Neural cell (in vitro differentiated cells): ENCODE measurements at regions not wholly inside any gene's neighbourhood (a gene's known extent, or its start where the extent isn't known, plus 50 kb on each side); places are given as distances from the start of the nearest gene placed in this dataset.

Source experiments
- H2AFZ ChIP-seq: fragments of 200-600, 300-800 bp; sonication (generic), shearing (Covaris generic); 2 replicates; pipeline ENCODE4 v1.6.0; 2014; ENCODE audit warnings: low read depth, mild to moderate bottlenecking, antibody characterized with exemption, low read length, moderate library complexity
- H3F3A ChIP-seq: fragments of 200-600 bp; shearing (Covaris generic); 2 replicates; pipeline ENCODE4 v1.6.1; 2016; ENCODE audit warnings: mild to moderate bottlenecking, moderate library complexity, mixed read lengths, antibody characterized with exemption, low read length; ENCODE audit not compliant: insufficient read depth, poor library complexity, severe bottlenecking
- H3K27ac ChIP-seq: fragments of 200-600, 300-800 bp; sonication (generic), shearing (Covaris generic); 2 replicates; pipeline ENCODE4 v1.5.1; 2014; ENCODE audit warnings: mild to moderate bottlenecking, low read length, moderate library complexity
- H3K27me3 ChIP-seq: fragments of 300-800, 200-600 bp; sonication (generic), shearing (Covaris generic); 2 replicates; pipeline ENCODE4 v1.6.0; 2014; ENCODE audit warnings: mild to moderate bottlenecking, low read depth, low read length, moderate library complexity; ENCODE audit not compliant: insufficient read depth
- H3K36me3 ChIP-seq: fragments of 300-800, 200-600 bp; sonication (generic), shearing (Covaris generic); 2 replicates; pipeline ENCODE4 v1.5.1; 2014; ENCODE audit warnings: mild to moderate bottlenecking, antibody characterized with exemption, low read length, moderate library complexity; ENCODE audit not compliant: insufficient read depth
- H3K4me2 ChIP-seq: fragments of 300-800, 200-600 bp; sonication (generic), shearing (Covaris generic); 2 replicates; pipeline ENCODE4 v1.6.0; 2014; ENCODE audit warnings: mild to moderate bottlenecking, low read length
- H3K4me3 ChIP-seq: fragments of 300-800, 200-600 bp; sonication (generic), shearing (Covaris generic); 2 replicates; pipeline ENCODE4 v1.5.1; 2014; ENCODE audit warnings: mild to moderate bottlenecking, low read length, moderate library complexity
- H3K79me2 ChIP-seq: fragments of 200-600 bp; shearing (Covaris generic); replicated peaks from 2 replicates; pipeline ENCODE4 v1.6.0; 2014; ENCODE audit warnings: mild to moderate bottlenecking, low read length, moderate library complexity; ENCODE audit not compliant: insufficient read depth
- H3K9ac ChIP-seq: fragments of 300-800, 200-600 bp; sonication (generic), shearing (Covaris generic); 2 replicates; pipeline ENCODE4 v1.6.1; 2016; ENCODE audit warnings: mild to moderate bottlenecking, low read length, mixed read lengths
- H3K9me2 ChIP-seq: fragments of 200-600 bp; shearing (Covaris generic); 2 replicates; pipeline ENCODE4 v1.6.1; 2016; ENCODE audit warnings: mild to moderate bottlenecking, low read length, mixed read lengths; ENCODE audit not compliant: insufficient read depth
- H3K9me3 ChIP-seq: fragments of 200-600, 300-800 bp; sonication (generic), shearing (Covaris generic); 2 replicates; pipeline ENCODE4 v1.6.1; 2016; ENCODE audit warnings: mild to moderate bottlenecking, mixed run types, low read length, moderate library complexity, mixed read lengths
- H4K20me1 ChIP-seq: fragments of 200-600 bp; shearing (Covaris generic); 2 replicates; pipeline ENCODE4 v1.6.1; 2016; ENCODE audit warnings: mild to moderate bottlenecking, mixed run types; ENCODE audit not compliant: insufficient read depth
- CTCF ChIP-seq: fragments of 450-650 bp; IDR thresholded peaks from 2 replicates; pipeline ENCODE4 v1.5.1; 2014; ENCODE audit warnings: antibody characterized with exemption, mild to moderate bottlenecking, moderate library complexity; ENCODE audit not compliant: poor library complexity, severe bottlenecking
- EP300 ChIP-seq: fragments of 450-650 bp; conservative IDR thresholded peaks from 2 replicates; pipeline ENCODE4 v1.6.1; 2014; ENCODE audit warnings: antibody characterized with exemption, mild to moderate bottlenecking, moderate library complexity; ENCODE audit not compliant: poor library complexity, severe bottlenecking
- EZH2 ChIP-seq: fragments of 200-600, 300-800 bp; shearing (Covaris generic), sonication (generic); IDR thresholded peaks from 2 replicates; pipeline ENCODE4 v1.6.1; 2014; ENCODE audit warnings: antibody characterized with exemption, low read length, borderline replicate concordance, mild to moderate bottlenecking; ENCODE audit not compliant: insufficient read depth, poor library complexity, severe bottlenecking
- MXI1 ChIP-seq: fragments of 450-650 bp; conservative IDR thresholded peaks from 2 replicates; pipeline ENCODE4 v1.6.1; 2014; ENCODE audit warnings: antibody characterized with exemption, mild to moderate bottlenecking; ENCODE audit not compliant: poor library complexity, severe bottlenecking
- POLR2AphosphoS5 ChIP-seq: IDR thresholded peaks from 2 replicates; pipeline ENCODE4 v1.6.1; 2012
- RAD21 ChIP-seq: fragments of 450-650 bp; conservative IDR thresholded peaks from 2 replicates; pipeline ENCODE4 v1.6.1; 2014; ENCODE audit warnings: antibody characterized with exemption, mild to moderate bottlenecking, moderate library complexity
- REST ChIP-seq: IDR thresholded peaks from 2 replicates; pipeline ENCODE4 v1.6.1; 2012; ENCODE audit warnings: borderline replicate concordance
- SMC3 ChIP-seq: fragments of 450-650 bp; conservative IDR thresholded peaks from 2 replicates; pipeline ENCODE4 v1.6.1; 2014; ENCODE audit warnings: antibody characterized with exemption, mild to moderate bottlenecking, moderate library complexity; ENCODE audit not compliant: poor library complexity
- TAF1 ChIP-seq: IDR thresholded peaks from 2 replicates; pipeline ENCODE4 v1.6.1; 2012; ENCODE audit warnings: low read depth

GRCh38 chr11:109865548-109866186 lies 227.5 kb upstream of the ZC3H12C start:
- H3K79me2 ChIP-seq: no peaks in the 10 kb centered on the region
- no peak overlapping the region for H3K9ac ChIP-seq
- no peaks in the 10 kb centered on the region for H4K20me1 ChIP-seq
- no peaks in the 10 kb centered on the region for H3K36me3 ChIP-seq
- H2AFZ ChIP-seq: no peak overlapping the region
- TF ChIP-seq RAD21: peak; percentile 66
- no peak for TF ChIP-seq REST
- peak; percentile 63 for TF ChIP-seq SMC3
- TF ChIP-seq POLR2AphosphoS5: no peak
- TF ChIP-seq CTCF: peak; percentile 57
- no peak overlapping the region for H3K4me2 ChIP-seq
- H3K9me2 ChIP-seq: no peaks in the 10 kb centered on the region
- peak overlapping the region; percentile 36 for H3K27ac ChIP-seq
- no peaks in the 10 kb centered on the region for H3K27me3 ChIP-seq
- no peaks in the 10 kb centered on the region for H3K9me3 ChIP-seq
- no peaks in the 10 kb centered on the region for H3F3A ChIP-seq
- no peak overlapping the region for H3K4me3 ChIP-seq

GRCh38 chr11:109867784-109868183 lies 225.4 kb upstream of the ZC3H12C start:
- Histone ChIP-seq H3K27me3 (no peaks in the 10 kb centered on the region), H3K4me2 (no peak overlapping the region), H3K4me3 (no peak overlapping the region), H3K9ac (no peak overlapping the region), H3K9me3 (no peaks in the 10 kb centered on the region), H3F3A (no peaks in the 10 kb centered on the region), H3K36me3 (no peaks in the 10 kb centered on the region), H3K79me2 (no peaks in the 10 kb centered on the region), H3K27ac (no peak overlapping the region), H3K9me2 (no peaks in the 10 kb centered on the region), H4K20me1 (no peaks in the 10 kb centered on the region), H2AFZ (no peak overlapping the region)
- TF ChIP-seq EP300 (no peak), POLR2AphosphoS5 (no peak), TAF1 (no peak), REST (no peak), RAD21 (no peak), CTCF (no peak), SMC3 (no peak), EZH2 (no peak), MXI1 (no peak)
